Brain microvascular endothelial cell (primary cell): ENCODE measurements at regions not wholly inside any gene's neighbourhood (a gene's known extent, or its start where the extent isn't known, plus 50 kb on each side); places are given as distances from the start of the nearest gene placed in this dataset.

ENCODE experiments used
- DNase-seq: peaks from one replicate; pipeline ENCODE4 v3.0.0-alpha.2; 2020
- H3K27ac ChIP-seq: fragments of 250-450 bp; sonication (Bioruptor Pico); 2 replicates; pipeline ENCODE4 v1.5.1; 2020; ENCODE audit warnings: mild to moderate bottlenecking, moderate library complexity
- H3K27me3 ChIP-seq: fragments of 250-450 bp; sonication (Bioruptor Pico); replicated peaks from 2 replicates; pipeline ENCODE4 v1.5.1; 2020; ENCODE audit warnings: mild to moderate bottlenecking
- H3K36me3 ChIP-seq: fragments of 250-450 bp; sonication (Bioruptor Pico); replicated peaks from 2 replicates; pipeline ENCODE4 v1.5.1; 2020; ENCODE audit warnings: mild to moderate bottlenecking
- H3K4me3 ChIP-seq: 2 replicates; pipeline ENCODE4 v1.5.1; 2011; ENCODE audit warnings: low read depth, mild to moderate bottlenecking, control low read depth, low read length, moderate library complexity
- in situ Hi-C: cut with HindIII; loops from 2 replicates; pipeline ENCODE4 v1.10.0; 2017; ENCODE audit warnings: low sequenced_read_pairs, low pct_ligation_motif_present
- TF ChIP-seq, protein P1 (sequence below): IDR thresholded peaks from 2 replicates; pipeline ENCODE4 v1.5.1; 2011; ENCODE audit warnings: low read depth, mild to moderate bottlenecking, moderate library complexity, low read length, control low read depth, inconsistent platforms; ENCODE audit errors: missing control alignments

DNA sequence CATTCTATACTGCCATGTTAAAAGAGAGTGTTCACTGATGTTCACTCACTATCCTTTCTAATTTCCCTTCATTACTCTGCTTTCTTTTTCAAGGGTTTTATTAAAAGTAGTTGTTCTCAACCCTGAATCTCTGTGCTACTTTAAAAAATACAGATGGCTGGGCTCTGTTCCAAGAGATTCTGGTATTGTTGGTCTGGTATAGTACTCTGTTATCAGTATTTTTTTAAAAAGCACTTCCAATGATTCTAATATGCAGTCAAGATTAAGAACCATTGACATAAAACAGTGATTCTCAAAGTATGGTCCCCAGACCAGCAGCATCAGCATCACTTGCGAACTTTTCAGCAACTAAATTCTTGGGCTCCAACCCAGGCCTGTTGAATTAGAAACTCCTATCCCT, 77.0 kb upstream of the STARD4 start:
- TF ChIP-seq, protein P1, sequence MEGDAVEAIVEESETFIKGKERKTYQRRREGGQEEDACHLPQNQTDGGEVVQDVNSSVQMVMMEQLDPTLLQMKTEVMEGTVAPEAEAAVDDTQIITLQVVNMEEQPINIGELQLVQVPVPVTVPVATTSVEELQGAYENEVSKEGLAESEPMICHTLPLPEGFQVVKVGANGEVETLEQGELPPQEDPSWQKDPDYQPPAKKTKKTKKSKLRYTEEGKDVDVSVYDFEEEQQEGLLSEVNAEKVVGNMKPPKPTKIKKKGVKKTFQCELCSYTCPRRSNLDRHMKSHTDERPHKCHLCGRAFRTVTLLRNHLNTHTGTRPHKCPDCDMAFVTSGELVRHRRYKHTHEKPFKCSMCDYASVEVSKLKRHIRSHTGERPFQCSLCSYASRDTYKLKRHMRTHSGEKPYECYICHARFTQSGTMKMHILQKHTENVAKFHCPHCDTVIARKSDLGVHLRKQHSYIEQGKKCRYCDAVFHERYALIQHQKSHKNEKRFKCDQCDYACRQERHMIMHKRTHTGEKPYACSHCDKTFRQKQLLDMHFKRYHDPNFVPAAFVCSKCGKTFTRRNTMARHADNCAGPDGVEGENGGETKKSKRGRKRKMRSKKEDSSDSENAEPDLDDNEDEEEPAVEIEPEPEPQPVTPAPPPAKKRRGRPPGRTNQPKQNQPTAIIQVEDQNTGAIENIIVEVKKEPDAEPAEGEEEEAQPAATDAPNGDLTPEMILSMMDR: no peak
- H3K36me3 ChIP-seq: no peaks in the 10 kb centered on the region
- H3K4me3 ChIP-seq: no peak overlapping the region
- in situ Hi-C loops: no loop called here
- no peak overlapping the region for H3K27ac ChIP-seq
- DNase-seq: no peak
- no peaks in the 10 kb centered on the region for H3K27me3 ChIP-seq

DNA sequence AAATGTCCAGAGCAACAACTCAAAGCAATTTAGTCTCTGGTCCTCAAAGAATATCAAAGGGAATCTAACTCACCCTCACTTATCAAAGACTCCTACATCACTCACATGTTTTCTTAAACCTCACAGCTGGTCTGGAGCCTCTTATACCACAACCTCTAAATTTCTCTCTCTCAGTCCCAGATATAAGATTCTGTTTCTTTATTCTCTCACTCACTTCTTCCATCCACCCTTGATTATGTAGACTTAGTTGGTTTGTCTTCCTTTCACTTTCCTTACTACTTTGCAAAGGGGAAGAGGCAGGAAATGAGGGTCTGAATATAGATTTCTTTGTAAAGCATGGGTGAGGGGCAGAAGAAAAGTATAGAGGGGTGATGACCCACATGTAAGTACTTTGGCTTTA, 75.4 kb upstream of the STARD4 start:
- TF ChIP-seq, protein P1: no peak
- DNase-seq: no peak
- Histone ChIP-seq H3K27ac (no peak overlapping the region), H3K36me3 (no peaks in the 10 kb centered on the region), H3K4me3 (no peak overlapping the region), H3K27me3 (no peaks in the 10 kb centered on the region)
- in situ Hi-C loops: no loop called here

DNA sequence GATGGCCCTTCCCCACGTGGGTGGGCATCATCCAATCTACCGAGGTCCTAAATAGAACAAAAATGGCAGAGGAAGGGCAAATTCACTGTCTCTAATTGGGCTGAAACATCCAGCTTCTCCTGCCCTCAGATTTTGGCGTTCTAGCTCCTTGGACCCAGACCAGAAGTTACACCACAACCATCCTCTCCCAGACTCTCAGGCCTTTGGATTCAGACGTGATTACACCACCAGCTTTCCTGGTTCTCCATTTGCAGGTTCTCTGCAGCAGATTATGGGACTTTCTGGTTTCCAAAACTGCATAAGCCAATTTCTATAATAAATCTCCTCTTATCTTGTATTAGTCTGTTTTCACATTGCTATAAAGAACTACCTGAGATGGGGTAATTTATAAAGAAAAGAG, 73.6 kb upstream of the STARD4 start:
- TF ChIP-seq, protein P1: no peak
- no peaks in the 10 kb centered on the region for H3K27me3 ChIP-seq
- no peak overlapping the region for H3K4me3 ChIP-seq
- in situ Hi-C loops: no loop called here
- H3K27ac ChIP-seq: no peak overlapping the region
- H3K36me3 ChIP-seq: no peaks in the 10 kb centered on the region
- no peak for DNase-seq

DNA sequence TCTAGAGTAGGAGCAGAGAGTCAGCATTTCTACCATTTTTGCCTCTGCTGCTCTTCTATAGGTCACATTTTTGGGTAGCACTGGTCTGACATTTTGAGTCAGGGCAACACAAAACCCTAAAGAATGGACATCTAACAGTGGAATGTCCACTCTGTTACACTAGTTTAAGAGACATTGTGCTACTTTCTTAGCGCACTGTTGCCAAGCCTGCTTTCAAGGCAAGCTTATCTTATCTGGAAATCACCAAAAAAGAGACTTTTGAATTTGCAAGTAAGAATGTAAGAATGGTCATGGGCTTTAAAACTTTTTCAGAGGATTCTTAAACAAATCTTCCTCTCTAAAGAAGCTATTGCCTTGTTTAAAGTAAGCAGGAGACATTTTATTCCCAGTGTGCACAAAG, 73.0 kb upstream of the STARD4 start:
- Histone ChIP-seq H3K27me3 (no peaks in the 10 kb centered on the region), H3K4me3 (no peak overlapping the region), H3K27ac (peak overlapping the region; percentile 77), H3K36me3 (no peaks in the 10 kb centered on the region)
- TF ChIP-seq, protein P1: no peak
- in situ Hi-C loops: no loop called here
- no peak for DNase-seq

DNA sequence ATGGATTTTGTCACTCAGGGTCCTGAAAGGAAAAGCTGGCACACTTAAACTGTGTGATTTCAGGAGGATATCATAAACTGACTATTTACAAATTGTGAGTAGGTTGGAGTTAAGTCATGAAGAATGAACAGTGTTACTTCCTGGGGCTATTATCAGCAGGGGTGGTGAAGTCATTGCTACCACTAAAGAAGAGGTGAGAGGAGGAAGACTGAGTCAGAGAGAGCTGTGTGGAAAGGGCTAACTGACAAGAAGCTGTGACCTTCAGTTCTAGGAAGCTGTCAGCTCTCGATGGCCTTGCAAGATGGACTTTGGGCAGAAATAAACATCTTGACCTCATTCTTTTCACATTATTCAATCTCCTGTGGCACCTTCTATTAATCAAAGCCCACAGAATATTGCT, 72.3 kb upstream of the STARD4 start:
- no peaks in the 10 kb centered on the region for H3K27me3 ChIP-seq
- peak overlapping the region; percentile 77 for H3K27ac ChIP-seq
- no peak overlapping the region for H3K4me3 ChIP-seq
- no peaks in the 10 kb centered on the region for H3K36me3 ChIP-seq
- DNase-seq: peak; percentile 82
- TF ChIP-seq, protein P1: no peak
- in situ Hi-C loops: no loop called here

DNA sequence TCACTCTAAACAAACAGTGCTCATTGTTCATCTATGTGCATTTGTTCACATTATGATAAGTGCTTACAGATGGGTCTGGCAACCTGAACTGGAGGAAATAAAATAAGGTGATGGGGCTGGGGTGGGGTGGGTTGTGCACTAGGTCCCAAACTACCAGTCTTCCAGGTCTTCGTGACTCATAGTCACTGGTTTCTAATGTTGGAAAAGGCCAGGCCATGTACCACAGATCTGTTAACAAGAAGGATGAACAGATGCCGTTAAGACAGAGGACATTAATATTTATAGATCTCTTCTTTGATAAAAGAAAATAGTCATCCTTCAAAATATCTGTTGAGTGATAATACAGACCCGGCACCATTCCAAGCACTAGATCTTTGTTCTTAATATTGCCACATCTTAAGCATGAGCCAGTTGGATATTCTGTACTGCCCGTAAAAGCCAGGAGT, 71.4 kb upstream of the STARD4 start:
- TF ChIP-seq, protein P1: no peak
- in situ Hi-C loops: no loop called here
- Histone ChIP-seq H3K27me3 (no peaks in the 10 kb centered on the region), H3K36me3 (no peaks in the 10 kb centered on the region), H3K4me3 (no peak overlapping the region), H3K27ac (peak overlapping the region; percentile 77)
- no peak for DNase-seq
